IMR-90 (cell line): ENCODE measurements at regions not wholly inside any gene's neighbourhood (a gene's known extent, or its start where the extent isn't known, plus 50 kb on each side); places are given as distances from the start of the nearest gene placed in this dataset.
"Not testable (repeated sequence)": the region's sequence is repeated elsewhere in the genome, so short reads cannot be mapped to it uniquely, and the experiment has no call there.

Experiments used
- ATAC-seq: fragments of 200-7000 bp; cut with Tn5 transposase; 2 replicates; pipeline ENCODE4 v1.9.1; 2020; ENCODE audit warnings: low read depth, mild to moderate bottlenecking, moderate library complexity
- BruUV-seq: library from RNA; stranded (reverse); fragments of 400-500 nt; replicated peaks from 2 replicates; lab custom pipeline; 2021; lab: Mats Ljungman, UMichigan
- CTCF ChIA-PET: fragments of 300-600 bp; formaldehyde crosslinking; extraction: SDS; loops from one replicate; lab custom pipeline; 2021; ENCODE audit warnings: antibody characterized with exemption; lab: Yijun Ruan, JAX
- POLR2A ChIA-PET: fragments of 300-600 bp; sonication (Branson Sonifier 250); formaldehyde crosslinking; loops from one replicate; lab custom pipeline; 2022; ENCODE audit warnings: antibody characterized with exemption; ENCODE audit not compliant: unreplicated experiment; lab: Charles Lee
- DNase-seq: peaks from one replicate; pipeline ENCODE4 v3.0.0; 2013
- H2AFZ ChIP-seq: replicated peaks from 2 replicates; pipeline ENCODE3; 2013; ENCODE audit warnings: low read length, mild to moderate bottlenecking; ENCODE audit not compliant: poor library complexity
- H2AK5ac ChIP-seq: 2 replicates; pipeline ENCODE4 v1.6.1; 2013; ENCODE audit warnings: low read depth, low read length, inconsistent platforms
- H2AK9ac ChIP-seq: replicated peaks from 2 replicates; pipeline ENCODE3; 2013; ENCODE audit warnings: mild to moderate bottlenecking, low read depth, low read length, moderate library complexity; ENCODE audit not compliant: poor library complexity
- H2BK120ac ChIP-seq: 2 replicates; pipeline ENCODE4 v1.6.1; 2013; ENCODE audit warnings: low read depth, low read length, inconsistent platforms
- H2BK15ac ChIP-seq: 3 replicates; pipeline ENCODE4 v1.6.1; 2013; ENCODE audit warnings: low read depth, low read length, inconsistent platforms
- H2BK20ac ChIP-seq: 2 replicates; pipeline ENCODE4 v1.6.1; 2013; ENCODE audit warnings: low read depth, mild to moderate bottlenecking, inconsistent platforms, low read length, moderate library complexity
- H2BK5ac ChIP-seq: 2 replicates; pipeline ENCODE4 v1.6.1; 2013; ENCODE audit warnings: mild to moderate bottlenecking, low read depth, low read length, inconsistent platforms; ENCODE audit not compliant: poor library complexity, severe bottlenecking
- H3K14ac ChIP-seq: replicated peaks from 2 replicates; pipeline ENCODE4 v1.6.1; 2013; ENCODE audit warnings: low read depth, low read length, inconsistent platforms
- H3K18ac ChIP-seq: 2 replicates; pipeline ENCODE4 v1.6.1; 2013; ENCODE audit warnings: low read depth, low read length, control low read depth
- H3K23ac ChIP-seq: 2 replicates; pipeline ENCODE4 v1.6.1; 2013; ENCODE audit warnings: low read depth, low read length, inconsistent platforms
- H3K27ac ChIP-seq: 2 replicates; pipeline ENCODE4 v1.5.1; 2013; ENCODE audit warnings: mild to moderate bottlenecking, control low read depth, low read length; ENCODE audit not compliant: insufficient read depth
- H3K27me3 ChIP-seq: 2 replicates; pipeline ENCODE4 v1.6.1; 2013; ENCODE audit warnings: low read length; ENCODE audit not compliant: control insufficient read depth, insufficient read depth
- H3K36me3 ChIP-seq: 2 replicates; pipeline ENCODE4 v1.6.1; 2013; ENCODE audit warnings: low read length, mixed read lengths; ENCODE audit not compliant: control insufficient read depth, insufficient read depth
- H3K4ac ChIP-seq: 2 replicates; pipeline ENCODE4 v1.6.1; 2013; ENCODE audit warnings: low read depth, low read length, inconsistent platforms
- H3K4me1 ChIP-seq: 2 replicates; pipeline ENCODE4 v1.6.1; 2013; ENCODE audit warnings: low read length, mixed read lengths; ENCODE audit not compliant: control insufficient read depth, insufficient read depth
- H3K4me2 ChIP-seq: 2 replicates; pipeline ENCODE4 v1.6.1; 2013; ENCODE audit warnings: low read depth, mild to moderate bottlenecking, control low read depth, low read length, moderate library complexity
- H3K4me3 ChIP-seq: 2 replicates; pipeline ENCODE4 v1.5.1; 2013; ENCODE audit warnings: low read depth, mild to moderate bottlenecking, control low read depth, low read length, moderate library complexity; ENCODE audit not compliant: insufficient read depth
- H3K56ac ChIP-seq: 2 replicates; pipeline ENCODE4 v1.6.1; 2013; ENCODE audit warnings: low read length, inconsistent platforms; ENCODE audit not compliant: insufficient read depth; ENCODE audit errors: extremely low read depth
- H3K79me1 ChIP-seq, 2 experiments: 2 replicates each; pipeline ENCODE4 v1.6.1; 2013; ENCODE audit warnings: low read length in 2 of 2, inconsistent platforms in 1 of 2, low read depth in 1 of 2
- H3K9ac ChIP-seq: 2 replicates; pipeline ENCODE4 v1.6.1; 2013; ENCODE audit warnings: low read depth, low read length, control low read depth
- H3K9me1 ChIP-seq: 2 replicates; pipeline ENCODE4 v1.6.1; 2013; ENCODE audit warnings: low read length, inconsistent platforms; ENCODE audit not compliant: insufficient read depth
- H3K9me3 ChIP-seq: 2 replicates; pipeline ENCODE4 v1.6.1; 2013; ENCODE audit warnings: low read length; ENCODE audit not compliant: control insufficient read depth, insufficient read depth
- H4K20me1 ChIP-seq: 2 replicates; pipeline ENCODE4 v1.6.1; 2013; ENCODE audit warnings: low read length, inconsistent platforms; ENCODE audit not compliant: insufficient read depth
- H4K5ac ChIP-seq: 2 replicates; pipeline ENCODE4 v1.6.1; 2013; ENCODE audit warnings: mild to moderate bottlenecking, low read depth, low read length, control low read depth
- H4K8ac ChIP-seq, 2 experiments: 2 replicates each; pipeline ENCODE4 v1.6.1; 2013; ENCODE audit warnings: low read depth in 2 of 2, low read length in 2 of 2, control low read depth in 1 of 2, inconsistent platforms in 1 of 2
- H4K91ac ChIP-seq: 2 replicates; pipeline ENCODE4 v1.6.1; 2013; ENCODE audit warnings: low read depth, low read length, inconsistent platforms; ENCODE audit not compliant: insufficient read depth
- BHLHE40 ChIP-seq: fragments of 150-350 bp; IDR thresholded peaks from 2 replicates; pipeline ENCODE4 v1.6.1; 2016; ENCODE audit warnings: mild to moderate bottlenecking, low read depth, low read length
- ELK1 ChIP-seq: fragments of 150-350 bp; IDR thresholded peaks from 2 replicates; pipeline ENCODE4 v1.6.1; 2016; ENCODE audit warnings: low read depth, mild to moderate bottlenecking, low read length, moderate library complexity, borderline replicate concordance
- FOS ChIP-seq: fragments of 150-350 bp; IDR thresholded peaks from 2 replicates; pipeline ENCODE4 v1.6.1; 2016; ENCODE audit warnings: low read depth, low read length
- MXI1 ChIP-seq: IDR thresholded peaks from 2 replicates; pipeline ENCODE4 v1.6.1; 2012; ENCODE audit warnings: low read depth, mild to moderate bottlenecking, low read length, moderate library complexity, borderline replicate concordance
- RCOR1 ChIP-seq: IDR thresholded peaks from 2 replicates; pipeline ENCODE4 v1.6.1; 2012; ENCODE audit warnings: mild to moderate bottlenecking, low read length, improper control_type of control experiment; ENCODE audit not compliant: insufficient replicate concordance
- USF2 ChIP-seq: fragments of 150-350 bp; IDR thresholded peaks from 2 replicates; pipeline ENCODE4 v1.6.1; 2017; ENCODE audit warnings: mild to moderate bottlenecking, antibody characterized with exemption, low read length, low read depth
- whole genome bisulfite sequencing, 2 experiments: methylation state at CpG; one replicate each; pipeline versions ENCODE4 v1.1.5 to v1.1.7; 2013; ENCODE audit warnings: missing lambda C conversion rate in 2 of 2; ENCODE audit not compliant: insufficient read length in 1 of 2; ENCODE audit errors: extremely low coverage in 2 of 2; 5-methylcytosine and 5-hydroxymethylcytosine counted together
- dilution Hi-C: fragments of 300-500 bp; cut with HindIII; formaldehyde crosslinking; loops from one replicate; pipeline ENCODE4 v1.14.3; 2018; ENCODE audit warnings: low sequenced_read_pairs; ENCODE audit not compliant: unreplicated experiment
- in situ Hi-C: fragments of 300-500 bp; cut with MboI; formaldehyde crosslinking; loops from 3 replicates; pipeline ENCODE4 v1.14.3; 2019; ENCODE audit warnings: low sequenced_read_pairs, inconsistent platforms, mixed read lengths
- intact Hi-C: fragments of 100-400 bp; cut with micrococcal nuclease; formaldehyde crosslinking; loops from 2 replicates; pipeline ENCODE4 v1.10.0; 2022

DNA sequence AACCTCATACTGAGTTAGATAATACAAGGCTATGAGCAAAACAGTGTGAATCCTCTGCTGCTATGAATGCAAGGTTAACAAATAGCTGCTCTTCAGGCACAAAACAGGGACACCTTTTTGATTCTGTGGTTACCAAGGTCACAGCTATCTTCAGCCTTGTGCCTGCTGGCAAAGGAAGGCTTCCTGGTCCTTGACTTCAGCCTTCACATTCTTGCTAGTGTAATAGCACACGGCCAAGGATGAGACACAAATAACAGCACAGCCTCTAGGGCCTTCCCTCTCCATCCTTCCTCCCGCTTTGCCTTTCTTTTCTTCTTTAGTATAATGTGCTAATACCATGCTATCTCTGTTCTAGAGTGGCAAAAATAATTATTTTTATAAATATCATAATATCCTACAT lies 130.6 kb upstream of the CAV2 start:
- no peak overlapping the region for H3K14ac ChIP-seq
- no peak overlapping the region; the same call in 1 of the 2 replicates for H4K5ac ChIP-seq
- peak overlapping the region; percentile 51; the same call in 1 of the 2 replicates for H2AK5ac ChIP-seq
- no peak overlapping the region for H3K4ac ChIP-seq
- TF ChIP-seq USF2 = no peak
- no peak for TF ChIP-seq RCOR1
- no peak for TF ChIP-seq BHLHE40
- no peak for TF ChIP-seq ELK1
- no peak for TF ChIP-seq FOS
- no peak for TF ChIP-seq MXI1
- no peak overlapping the region for H3K9ac ChIP-seq
- CTCF ChIA-PET = no interaction called here
- no peaks in the 10 kb centered on the region for H3K79me1 ChIP-seq
- no peaks in the 10 kb centered on the region for H4K20me1 ChIP-seq
- no peak overlapping the region for H4K8ac ChIP-seq
- intact Hi-C loops = no loop called here
- no peak overlapping the region for H2BK5ac ChIP-seq
- ATAC-seq (no peak), DNase-seq (no peak)
- no peak overlapping the region for H3K27ac ChIP-seq
- no peak overlapping the region for H2BK120ac ChIP-seq
- H3K4me2 ChIP-seq = no peak overlapping the region
- peak overlapping the region; percentile 81; the same call in 1 of the 2 replicates for H3K18ac ChIP-seq
- no CpG with 5 or more reads among the region's 2 CpGs for WGBS, 2 experiments
- in situ Hi-C loops = no loop called here
- BruUV-seq = no TSS peak
- H3K56ac ChIP-seq = no peak overlapping the region
- H2AFZ ChIP-seq = no peak overlapping the region
- H4K91ac ChIP-seq = 0 out of 2 replicates have a peak overlapping the region, but pooled peaks have one; percentile 1
- dilution Hi-C loops = no loop called here
- H2BK15ac ChIP-seq = 0 out of 3 replicates have a peak overlapping the region, but pooled peaks have one; percentile 20
- no peak overlapping the region for H2AK9ac ChIP-seq
- H3K9me3 ChIP-seq = peaks cover 1% of the 10 kb centered on the region; the same call in 1 of the 2 replicates
- no peak overlapping the region for H3K23ac ChIP-seq
- H3K9me1 ChIP-seq = no peaks in the 10 kb centered on the region
- H3K36me3 ChIP-seq = no peaks in the 10 kb centered on the region
- POLR2A ChIA-PET = no interaction called here
- H3K4me3 ChIP-seq = no peak overlapping the region
- no peaks in the 10 kb centered on the region for H3K4me1 ChIP-seq
- H3K27me3 ChIP-seq = no peaks in the 10 kb centered on the region
- 0 out of 2 replicates have a peak overlapping the region, but pooled peaks have one; percentile 3 for H2BK20ac ChIP-seq

GRCh38 chr7:116371536-116371935 lies 128.0 kb upstream of the CAV2 start:
- H3K9ac ChIP-seq, H4K8ac ChIP-seq, BruUV-seq, H3K56ac ChIP-seq, H4K5ac ChIP-seq, H2AFZ ChIP-seq, H2AK9ac ChIP-seq, H3K4me3 ChIP-seq, in situ Hi-C loops, dilution Hi-C loops, H3K36me3 ChIP-seq, H3K27ac ChIP-seq, H2BK20ac ChIP-seq, POLR2A ChIA-PET, H3K4me2 ChIP-seq, intact Hi-C loops, H3K4me1 ChIP-seq, H2AK5ac ChIP-seq, H3K4ac ChIP-seq, H3K18ac ChIP-seq, H3K27me3 ChIP-seq, H4K20me1 ChIP-seq, CTCF ChIA-PET, DNase-seq, H2BK5ac ChIP-seq, H3K9me1 ChIP-seq, H2BK120ac ChIP-seq, H3K14ac ChIP-seq, H3K9me3 ChIP-seq, H3K23ac ChIP-seq, H2BK15ac ChIP-seq, ATAC-seq, H4K91ac ChIP-seq, H3K79me1 ChIP-seq: not testable (repeated sequence)
- WGBS, 2 experiments = no CpG with 5 or more reads among the region's 7 CpGs
